Astrocyte of the spinal cord (primary cell): ENCODE measurements at regions not wholly inside any gene's neighbourhood (a gene's known extent, or its start where the extent isn't known, plus 50 kb on each side); places are given as distances from the start of the nearest gene placed in this dataset.

ENCODE experiments used
- DNase-seq: peaks from one replicate; pipeline ENCODE4 v3.0.0; 2011; ENCODE audit warnings: low read depth, low spot score
- H3K4me3 ChIP-seq: 2 replicates; pipeline ENCODE4 v1.5.1; 2011; ENCODE audit warnings: low read depth, mild to moderate bottlenecking, low read length, moderate library complexity
- in situ Hi-C: cut with HindIII; loops from 2 replicates; pipeline ENCODE4 v1.10.0; 2017; ENCODE audit warnings: low sequenced_read_pairs
- TF ChIP-seq, protein P1 (sequence below): IDR thresholded peaks from 2 replicates; pipeline ENCODE4 v1.5.1; 2012; ENCODE audit warnings: low read depth, mild to moderate bottlenecking, low read length, inconsistent platforms

DNA sequence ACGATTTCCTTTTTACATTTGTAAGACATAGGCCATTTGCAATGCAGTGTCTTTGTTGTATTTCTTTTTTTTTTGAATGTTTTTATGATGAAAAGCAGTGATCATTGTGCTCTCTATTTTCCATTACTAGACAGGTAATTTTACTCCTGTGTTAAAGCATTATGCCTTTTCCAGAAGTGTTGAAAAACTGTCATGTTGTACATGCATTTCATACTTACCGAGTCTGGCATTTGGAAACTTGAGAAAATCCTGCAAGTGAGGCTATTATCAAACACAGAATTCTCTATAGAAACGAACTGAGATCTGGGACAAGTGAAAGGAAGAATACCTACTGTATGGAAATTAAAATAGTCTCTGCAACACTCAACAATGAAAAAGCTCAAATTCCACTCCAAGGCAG, 78.6 kb upstream of the CNR1 start:
- TF ChIP-seq, protein P1, sequence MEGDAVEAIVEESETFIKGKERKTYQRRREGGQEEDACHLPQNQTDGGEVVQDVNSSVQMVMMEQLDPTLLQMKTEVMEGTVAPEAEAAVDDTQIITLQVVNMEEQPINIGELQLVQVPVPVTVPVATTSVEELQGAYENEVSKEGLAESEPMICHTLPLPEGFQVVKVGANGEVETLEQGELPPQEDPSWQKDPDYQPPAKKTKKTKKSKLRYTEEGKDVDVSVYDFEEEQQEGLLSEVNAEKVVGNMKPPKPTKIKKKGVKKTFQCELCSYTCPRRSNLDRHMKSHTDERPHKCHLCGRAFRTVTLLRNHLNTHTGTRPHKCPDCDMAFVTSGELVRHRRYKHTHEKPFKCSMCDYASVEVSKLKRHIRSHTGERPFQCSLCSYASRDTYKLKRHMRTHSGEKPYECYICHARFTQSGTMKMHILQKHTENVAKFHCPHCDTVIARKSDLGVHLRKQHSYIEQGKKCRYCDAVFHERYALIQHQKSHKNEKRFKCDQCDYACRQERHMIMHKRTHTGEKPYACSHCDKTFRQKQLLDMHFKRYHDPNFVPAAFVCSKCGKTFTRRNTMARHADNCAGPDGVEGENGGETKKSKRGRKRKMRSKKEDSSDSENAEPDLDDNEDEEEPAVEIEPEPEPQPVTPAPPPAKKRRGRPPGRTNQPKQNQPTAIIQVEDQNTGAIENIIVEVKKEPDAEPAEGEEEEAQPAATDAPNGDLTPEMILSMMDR, result no peak
- H3K4me3 ChIP-seq, result no peak overlapping the region
- in situ Hi-C loops, result no loop called here
- DNase-seq, result no peak

DNA sequence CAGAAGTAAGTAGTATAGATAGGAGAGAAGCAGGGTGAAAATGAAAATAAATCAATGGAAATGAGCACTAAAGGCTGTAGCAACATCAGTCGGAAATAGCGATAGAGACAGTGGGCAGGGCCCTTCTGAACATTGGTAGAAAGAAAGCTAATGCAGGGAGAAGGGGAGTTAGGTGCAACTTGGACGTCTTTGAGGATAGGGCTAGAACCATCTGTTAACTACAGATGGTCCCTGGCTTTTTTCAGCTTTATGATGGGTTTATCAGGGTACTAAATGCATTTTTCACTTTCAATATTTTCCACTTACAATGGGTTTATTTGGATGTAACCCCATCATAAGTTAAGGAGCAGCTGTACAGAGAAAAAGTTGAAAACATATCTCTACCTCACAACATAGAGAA, 72.8 kb upstream of the CNR1 start:
- no peak overlapping the region for H3K4me3 ChIP-seq
- no peak for DNase-seq
- TF ChIP-seq, protein P1, result no peak
- in situ Hi-C loops, result no loop called here

DNA sequence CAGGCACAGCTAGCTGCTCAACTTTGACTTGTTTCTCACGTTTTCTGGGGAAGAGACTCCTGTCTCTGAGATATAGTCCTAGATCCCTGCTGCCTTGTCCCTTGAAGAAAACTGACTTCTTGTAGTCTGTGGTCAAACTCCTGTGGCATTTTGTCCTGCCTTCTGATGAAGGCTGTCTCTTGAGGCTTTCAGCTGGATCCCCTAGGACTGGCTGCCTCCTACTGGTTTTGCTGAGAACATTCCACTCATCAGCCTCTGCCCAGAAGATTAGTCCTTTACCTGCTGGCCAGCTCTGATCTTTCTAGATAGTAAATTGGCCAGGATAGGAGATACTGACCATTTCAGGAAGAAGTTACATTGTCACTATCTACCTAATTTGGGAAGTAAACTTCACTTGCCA, 71.9 kb upstream of the CNR1 start:
- no peak overlapping the region for H3K4me3 ChIP-seq
- in situ Hi-C loops, result no loop called here
- TF ChIP-seq, protein P1, result peak; percentile 4
- DNase-seq, result no peak

DNA sequence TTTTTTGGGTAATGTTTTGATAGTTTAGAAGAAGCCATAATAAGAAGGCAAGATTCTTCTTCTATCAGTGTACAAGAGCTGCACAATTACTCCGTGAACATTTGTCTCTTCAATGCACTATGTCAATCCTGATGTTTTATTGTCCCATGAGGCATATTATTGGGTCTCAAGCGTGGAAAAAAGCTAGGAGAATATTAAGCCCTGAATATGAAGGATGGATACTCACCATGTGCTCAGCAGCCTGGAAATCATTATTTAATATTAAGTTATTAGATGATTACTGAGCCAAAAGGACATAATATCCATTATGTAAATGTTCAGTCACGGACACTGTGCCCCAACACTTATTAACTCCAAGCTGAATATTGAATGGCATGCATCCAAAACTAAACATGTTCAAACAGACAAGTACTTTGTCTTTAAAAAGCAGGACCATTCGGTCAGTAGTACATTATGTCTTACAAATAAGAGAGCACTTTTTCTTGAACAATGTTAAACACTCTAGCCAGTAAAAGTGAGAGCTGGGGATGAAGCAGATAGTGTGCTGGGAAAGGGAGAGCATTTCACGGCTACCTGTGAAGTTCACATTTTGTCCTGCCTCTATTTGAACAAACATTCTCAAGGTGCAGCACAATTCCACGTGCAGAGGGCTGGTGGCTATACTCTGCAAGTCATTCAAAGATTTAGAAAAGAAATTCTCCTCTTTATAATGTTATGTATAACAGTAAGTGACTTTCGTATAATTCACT, 70.6 kb upstream of the CNR1 start:
- in situ Hi-C loops, result no loop called here
- TF ChIP-seq, protein P1, result no peak
- no peak overlapping the region for H3K4me3 ChIP-seq
- DNase-seq, result no peak

DNA sequence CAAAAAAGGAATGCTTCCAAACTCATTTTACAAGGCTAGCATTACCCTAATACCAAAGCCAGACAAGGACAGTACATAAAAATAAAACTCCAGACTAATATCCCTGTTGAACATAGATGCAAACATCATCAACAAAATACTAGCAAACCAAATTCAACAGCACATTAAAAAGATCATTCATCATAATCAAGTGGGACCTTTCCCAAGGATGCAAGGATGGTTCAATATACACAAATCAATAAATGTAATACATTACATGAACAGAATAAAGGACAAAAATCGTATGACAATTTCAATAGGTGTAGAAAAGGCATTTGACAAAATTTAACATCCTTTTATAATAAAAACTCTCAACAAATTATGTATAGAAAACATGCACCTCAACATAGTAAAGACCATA, 66.6 kb upstream of the CNR1 start:
- no peak overlapping the region for H3K4me3 ChIP-seq
- no peak for DNase-seq
- TF ChIP-seq, protein P1, result no peak
- in situ Hi-C loops, result no loop called here

DNA sequence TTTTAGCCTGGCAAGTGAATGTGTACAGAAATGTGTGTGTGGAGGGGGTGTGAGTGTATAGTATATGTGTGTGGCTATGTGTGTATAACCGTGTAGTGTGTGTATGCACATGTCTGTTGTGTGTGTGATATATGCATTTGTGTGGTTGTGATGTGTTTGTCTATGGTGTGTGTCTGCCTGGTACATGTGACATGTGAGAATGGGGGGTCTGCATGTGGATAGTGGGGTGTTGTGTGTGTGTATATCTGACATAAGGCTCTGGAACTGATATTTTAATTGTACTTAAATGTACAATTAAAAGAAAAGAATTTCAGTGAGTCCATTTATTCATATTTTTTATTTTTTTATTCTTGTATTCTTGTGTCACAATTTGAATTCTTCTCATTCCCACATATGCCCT, 57.2 kb upstream of the CNR1 start:
- no peak overlapping the region for H3K4me3 ChIP-seq
- in situ Hi-C loops, result no loop called here
- TF ChIP-seq, protein P1, result no peak
- no peak for DNase-seq
